ENCODE measurements at regions not wholly inside any gene's neighbourhood (a gene's known extent, or its start where the extent isn't known, plus 50 kb on each side); places are given as distances from the start of the nearest gene placed in this dataset.

DNA sequence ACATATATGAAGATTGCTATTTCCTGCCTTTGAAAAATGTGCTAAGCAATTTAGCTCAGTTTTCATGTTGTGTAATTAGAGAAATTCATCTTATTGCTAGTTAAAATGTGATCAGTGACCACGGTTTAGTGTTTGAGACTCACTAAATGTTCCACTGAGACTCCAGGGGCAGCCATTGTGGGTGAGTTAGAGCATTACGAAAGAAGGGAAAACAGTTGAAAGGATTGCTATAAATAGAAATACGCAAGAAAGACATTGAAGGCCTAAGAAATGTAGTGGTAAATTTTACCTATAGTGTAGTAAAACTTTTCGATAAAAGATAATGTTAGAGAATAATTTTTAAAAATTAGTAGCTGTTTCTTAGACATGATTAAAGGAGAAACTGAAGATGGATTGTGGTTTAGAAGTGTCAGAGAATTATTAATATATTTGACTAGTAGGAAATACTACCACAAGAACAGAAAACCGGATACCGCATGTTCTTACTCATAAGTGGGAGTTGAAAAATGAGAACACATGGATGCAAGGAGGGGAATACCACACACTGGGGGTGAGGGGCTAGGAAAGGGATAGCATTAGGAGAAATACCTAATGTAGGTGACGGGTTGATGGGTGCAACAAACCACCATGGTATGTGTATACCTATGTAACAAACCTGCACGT, 394.5 kb downstream of the SEMA3D start:
- TF ChIP-seq, protein P1, sequence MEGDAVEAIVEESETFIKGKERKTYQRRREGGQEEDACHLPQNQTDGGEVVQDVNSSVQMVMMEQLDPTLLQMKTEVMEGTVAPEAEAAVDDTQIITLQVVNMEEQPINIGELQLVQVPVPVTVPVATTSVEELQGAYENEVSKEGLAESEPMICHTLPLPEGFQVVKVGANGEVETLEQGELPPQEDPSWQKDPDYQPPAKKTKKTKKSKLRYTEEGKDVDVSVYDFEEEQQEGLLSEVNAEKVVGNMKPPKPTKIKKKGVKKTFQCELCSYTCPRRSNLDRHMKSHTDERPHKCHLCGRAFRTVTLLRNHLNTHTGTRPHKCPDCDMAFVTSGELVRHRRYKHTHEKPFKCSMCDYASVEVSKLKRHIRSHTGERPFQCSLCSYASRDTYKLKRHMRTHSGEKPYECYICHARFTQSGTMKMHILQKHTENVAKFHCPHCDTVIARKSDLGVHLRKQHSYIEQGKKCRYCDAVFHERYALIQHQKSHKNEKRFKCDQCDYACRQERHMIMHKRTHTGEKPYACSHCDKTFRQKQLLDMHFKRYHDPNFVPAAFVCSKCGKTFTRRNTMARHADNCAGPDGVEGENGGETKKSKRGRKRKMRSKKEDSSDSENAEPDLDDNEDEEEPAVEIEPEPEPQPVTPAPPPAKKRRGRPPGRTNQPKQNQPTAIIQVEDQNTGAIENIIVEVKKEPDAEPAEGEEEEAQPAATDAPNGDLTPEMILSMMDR (IDR thresholded peaks at IDR 0.05; ENCODE audit: poor library complexity): no peak
- no peak for TF ChIP-seq EZH2 (IDR thresholded peaks at IDR 0.05; ENCODE audit: borderline replicate concordance)
